ENCODE measurements at regions not wholly inside any gene's neighbourhood (a gene's known extent, or its start where the extent isn't known, plus 50 kb on each side); places are given as distances from the start of the nearest gene placed in this dataset.

- Histone ChIP-seq H3K27me3 (ENCODE audit: control insufficient read depth in 1 of 2, insufficient read depth in 2 of 2, low read length in 2 of 2) (no peaks in the 10 kb centered on the region), H3K9me3 (ENCODE audit: control insufficient read depth in 1 of 2, insufficient read depth in 1 of 2, low read length in 2 of 2) (no peaks in the 10 kb centered on the region), H3K36me3 (ENCODE audit: insufficient read depth, low read length) (no peaks in the 10 kb centered on the region), H3K4me3 (ENCODE audit: low read length) (no peak overlapping the region), H3K27ac (ENCODE audit: low read depth in 1 of 2, low read length in 2 of 2) (no peak overlapping the region), H3K4me1 (ENCODE audit: insufficient read depth, low read length) (peaks cover under 1% of the 10 kb centered on the region)
- TF ChIP-seq, protein P1, sequence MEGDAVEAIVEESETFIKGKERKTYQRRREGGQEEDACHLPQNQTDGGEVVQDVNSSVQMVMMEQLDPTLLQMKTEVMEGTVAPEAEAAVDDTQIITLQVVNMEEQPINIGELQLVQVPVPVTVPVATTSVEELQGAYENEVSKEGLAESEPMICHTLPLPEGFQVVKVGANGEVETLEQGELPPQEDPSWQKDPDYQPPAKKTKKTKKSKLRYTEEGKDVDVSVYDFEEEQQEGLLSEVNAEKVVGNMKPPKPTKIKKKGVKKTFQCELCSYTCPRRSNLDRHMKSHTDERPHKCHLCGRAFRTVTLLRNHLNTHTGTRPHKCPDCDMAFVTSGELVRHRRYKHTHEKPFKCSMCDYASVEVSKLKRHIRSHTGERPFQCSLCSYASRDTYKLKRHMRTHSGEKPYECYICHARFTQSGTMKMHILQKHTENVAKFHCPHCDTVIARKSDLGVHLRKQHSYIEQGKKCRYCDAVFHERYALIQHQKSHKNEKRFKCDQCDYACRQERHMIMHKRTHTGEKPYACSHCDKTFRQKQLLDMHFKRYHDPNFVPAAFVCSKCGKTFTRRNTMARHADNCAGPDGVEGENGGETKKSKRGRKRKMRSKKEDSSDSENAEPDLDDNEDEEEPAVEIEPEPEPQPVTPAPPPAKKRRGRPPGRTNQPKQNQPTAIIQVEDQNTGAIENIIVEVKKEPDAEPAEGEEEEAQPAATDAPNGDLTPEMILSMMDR (IDR thresholded peaks at IDR 0.05), result no peak
- H3K4me3 Mint-ChIP-seq, result no peak overlapping the region
- no peaks in the 10 kb centered on the region for H3K36me3 Mint-ChIP-seq (ENCODE audit: low read depth)
- DNase-seq, result no peak
- H3K27me3 Mint-ChIP-seq, result no peaks in the 10 kb centered on the region
- ChIA-PET CTCF (no interaction called here), POLR2A (no interaction called here)
- no peak overlapping the region for H3K27ac Mint-ChIP-seq
- intact Hi-C loops (cut with DNase I, micrococcal nuclease), result no loop called here
- peaks cover 6% of the 10 kb centered on the region for H3K4me1 Mint-ChIP-seq (ENCODE audit: low read depth)
- no peak for ATAC-seq (ENCODE audit: poor library complexity)
- H3K9me3 Mint-ChIP-seq, result no peaks in the 10 kb centered on the region
Observed at GRCh38 chr9:105069696-105070095, 141.7 kb upstream of the ABCA1 start.

- H3K27me3 ChIP-seq (ENCODE audit: control insufficient read depth in 1 of 2, insufficient read depth in 2 of 2, low read length in 2 of 2), result no peaks in the 10 kb centered on the region
- H3K4me1 ChIP-seq (ENCODE audit: insufficient read depth, low read length), result no peaks in the 10 kb centered on the region
- H3K9me3 ChIP-seq (ENCODE audit: control insufficient read depth in 1 of 2, insufficient read depth in 1 of 2, low read length in 2 of 2), result no peaks in the 10 kb centered on the region
- intact Hi-C loops (cut with DNase I, micrococcal nuclease), result no loop called here
- Mint-ChIP-seq H3K4me1 (ENCODE audit: low read depth) (peaks cover 6% of the 10 kb centered on the region), H3K9me3 (no peaks in the 10 kb centered on the region), H3K36me3 (ENCODE audit: low read depth) (no peaks in the 10 kb centered on the region), H3K27ac (no peak overlapping the region), H3K27me3 (no peaks in the 10 kb centered on the region), H3K4me3 (no peak overlapping the region)
- H3K4me3 ChIP-seq (ENCODE audit: low read length), result no peak overlapping the region
- no peaks in the 10 kb centered on the region for H3K36me3 ChIP-seq (ENCODE audit: insufficient read depth, low read length)
- ATAC-seq (ENCODE audit: poor library complexity), result no peak
- no peak overlapping the region for H3K27ac ChIP-seq (ENCODE audit: low read depth in 1 of 2, low read length in 2 of 2)
- DNase-seq, result no peak
- ChIA-PET CTCF (no interaction called here), POLR2A (no interaction called here)
- TF ChIP-seq, protein P1 (IDR thresholded peaks at IDR 0.05), result no peak
Observed at GRCh38 chr9:105070176-105070575, 142.2 kb upstream of the ABCA1 start.

DNA sequence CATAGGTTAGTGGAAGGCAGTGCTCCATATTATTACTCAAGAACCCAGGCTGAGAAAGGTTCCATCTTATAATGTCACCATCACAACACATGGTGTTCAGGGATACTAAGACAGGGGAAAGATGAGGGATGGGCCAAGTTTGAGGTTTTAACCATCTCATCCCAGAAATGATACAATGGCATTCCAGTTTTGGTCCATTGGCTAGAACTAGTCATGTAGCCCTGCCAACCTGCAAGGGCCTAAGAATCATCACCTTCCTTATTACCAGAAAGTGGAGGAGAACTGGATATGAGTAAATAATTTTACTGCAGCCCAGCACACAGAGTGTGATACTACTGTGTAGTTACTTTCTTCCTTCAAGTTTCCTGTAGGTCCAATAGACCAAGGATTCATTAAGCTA, 144.5 kb upstream of the ABCA1 start:
- H3K4me3 Mint-ChIP-seq, result no peak overlapping the region
- ATAC-seq (ENCODE audit: poor library complexity), result no peak

More for the DNA sequence above, 144.5 kb upstream of the ABCA1 start:
- CTCF ChIA-PET, result no interaction called here
- Histone ChIP-seq H3K27me3 (ENCODE audit: control insufficient read depth in 1 of 2, insufficient read depth in 2 of 2, low read length in 2 of 2) (no peaks in the 10 kb centered on the region), H3K4me3 (ENCODE audit: low read length) (no peak overlapping the region), H3K4me1 (ENCODE audit: insufficient read depth, low read length) (no peaks in the 10 kb centered on the region), H3K9me3 (ENCODE audit: control insufficient read depth in 1 of 2, insufficient read depth in 1 of 2, low read length in 2 of 2) (no peaks in the 10 kb centered on the region), H3K36me3 (ENCODE audit: insufficient read depth, low read length) (no peaks in the 10 kb centered on the region), H3K27ac (ENCODE audit: low read depth in 1 of 2, low read length in 2 of 2) (no peak overlapping the region)
- intact Hi-C loops (cut with DNase I, micrococcal nuclease), result no loop called here
- POLR2A ChIA-PET, result no interaction called here
- H3K36me3 Mint-ChIP-seq (ENCODE audit: low read depth), result no peaks in the 10 kb centered on the region
- H3K4me1 Mint-ChIP-seq (ENCODE audit: low read depth), result no peaks in the 10 kb centered on the region
- TF ChIP-seq, protein P1 (IDR thresholded peaks at IDR 0.05), result no peak
- no peak overlapping the region for H3K27ac Mint-ChIP-seq
- no peaks in the 10 kb centered on the region for H3K27me3 Mint-ChIP-seq
- H3K9me3 Mint-ChIP-seq, result no peaks in the 10 kb centered on the region
- DNase-seq, result no peak
